H1 (cell line): ENCODE measurements at regions not wholly inside any gene's neighbourhood (a gene's known extent, or its start where the extent isn't known, plus 50 kb on each side); places are given as distances from the start of the nearest gene placed in this dataset.

Experiments used
- CTCF ChIA-PET: fragments of 300-600 bp; sonication (Branson Sonifier 250); formaldehyde crosslinking; loops from one replicate; lab custom pipeline; 2021; ENCODE audit not compliant: partially characterized antibody; lab: Charles Lee
- POLR2A ChIA-PET: fragments of 300-600 bp; sonication (Branson Sonifier 250); formaldehyde crosslinking; loops from one replicate; lab custom pipeline; 2021; ENCODE audit warnings: inconsistent platforms; ENCODE audit not compliant: partially characterized antibody; lab: Charles Lee
- DNase-seq, 2 experiments: peaks; one replicate each; pipeline versions ENCODE4 v3.0.0 to v3.0.0-alpha.2; 2010 to 2022; ENCODE audit warnings: low spot score in 2 of 2, low read depth in 1 of 2, mixed read lengths in 1 of 2
- FAIRE-seq: peaks from 2 replicates; lab custom pipeline; 2011; peaks lifted over from hg19 to GRCh38; lab: Jason Lieb, UNC
- H2AFZ ChIP-seq: 2 replicates; pipeline ENCODE4 v1.8.1; 2012; ENCODE audit warnings: low read length, inconsistent platforms
- H2AK5ac ChIP-seq: 2 replicates; pipeline ENCODE4 v1.6.1; 2013; ENCODE audit warnings: low read depth, low read length
- H2BK120ac ChIP-seq: replicated peaks from 2 replicates; pipeline ENCODE3; 2013; ENCODE audit warnings: low read depth, low read length, inconsistent platforms
- H2BK12ac ChIP-seq: 2 replicates; pipeline ENCODE4 v1.6.1; 2013; ENCODE audit warnings: low read depth, low read length
- H2BK15ac ChIP-seq: 2 replicates; pipeline ENCODE4 v1.6.1; 2013; ENCODE audit warnings: low read length
- H2BK20ac ChIP-seq: 2 replicates; pipeline ENCODE4 v1.6.1; 2013; ENCODE audit warnings: low read length
- H2BK5ac ChIP-seq: 2 replicates; pipeline ENCODE4 v1.6.1; 2013; ENCODE audit warnings: low read depth, low read length
- H3K14ac ChIP-seq: 2 replicates; pipeline ENCODE4 v1.6.1; 2013; ENCODE audit warnings: inconsistent platforms; ENCODE audit not compliant: insufficient read length
- H3K18ac ChIP-seq: 2 replicates; pipeline ENCODE4 v1.6.1; 2013; ENCODE audit warnings: low read length; ENCODE audit errors: extremely low read depth
- H3K23ac ChIP-seq: 2 replicates; pipeline ENCODE4 v1.6.1; 2013; ENCODE audit warnings: inconsistent platforms; ENCODE audit not compliant: insufficient read length
- H3K23me2 ChIP-seq: 2 replicates; pipeline ENCODE4 v1.6.1; 2013; ENCODE audit warnings: low read depth, low read length
- H3K27ac ChIP-seq: 2 replicates; pipeline ENCODE4 v1.6.1; 2011; ENCODE audit warnings: low read depth, low read length, inconsistent platforms
- H3K27me3 ChIP-seq, 4 experiments: replicated peaks in 1 of 4; 1 replicate in 1 of 4; 2 replicates in 3 of 4; pipeline versions ENCODE4 v1.6.1 to v1.8.1; 2011 to 2013; ENCODE audit warnings: low read length in 3 of 4, mild to moderate bottlenecking in 3 of 4, inconsistent platforms in 2 of 4, mixed read lengths in 2 of 4, moderate library complexity in 1 of 4; ENCODE audit not compliant: control insufficient read depth in 3 of 4, insufficient read depth in 3 of 4; ENCODE audit errors: extremely low read depth in 1 of 4
- H3K36me3 ChIP-seq, 4 experiments: 2 replicates each; pipeline versions ENCODE4 v1.6.1 to v1.8.1; 2011 to 2013; ENCODE audit warnings: mild to moderate bottlenecking in 4 of 4, low read length in 3 of 4, moderate library complexity in 2 of 4, control low read depth in 1 of 4, inconsistent platforms in 1 of 4; ENCODE audit not compliant: insufficient read depth in 4 of 4, control insufficient read depth in 2 of 4
- H3K4ac ChIP-seq: replicated peaks from 2 replicates; pipeline ENCODE3; 2013; ENCODE audit warnings: low read length, low read depth, mixed read lengths, inconsistent platforms; ENCODE audit not compliant: insufficient read length
- H3K4me1 ChIP-seq, 4 experiments: replicated peaks in 1 of 4; 1 replicate in 1 of 4; 2 replicates in 3 of 4; pipeline versions ENCODE4 v1.6.1 to v1.8.1; 2011 to 2013; ENCODE audit warnings: low read length in 3 of 4, inconsistent platforms in 2 of 4, mixed read lengths in 1 of 4; ENCODE audit not compliant: insufficient read depth in 4 of 4, control insufficient read depth in 3 of 4
- H3K4me2 ChIP-seq, 2 experiments: 2 replicates each; pipeline versions ENCODE4 v1.6.1 to v1.8.1; 2011 to 2013; ENCODE audit warnings: low read depth in 2 of 2, low read length in 2 of 2, control low read depth in 1 of 2, inconsistent platforms in 1 of 2, mild to moderate bottlenecking in 1 of 2; ENCODE audit not compliant: insufficient read depth in 1 of 2
- H3K4me3 ChIP-seq, 4 experiments: fragments of 200-600, 300-600 bp in 1 of 4; sonication (generic), shearing (Covaris generic), sonication (Bioruptor Twin) in 1 of 4; 2 replicates each; pipeline versions ENCODE4 v1.5.1 to v1.8.1; 2011 to 2016; ENCODE audit warnings: low read length in 4 of 4, low read depth in 3 of 4, control low read depth in 2 of 4, inconsistent platforms in 2 of 4, mild to moderate bottlenecking in 2 of 4, mixed read lengths in 1 of 4, moderate library complexity in 1 of 4; ENCODE audit not compliant: insufficient read depth in 2 of 4; ENCODE audit errors: extremely low read depth in 1 of 4
- H3K56ac ChIP-seq: replicated peaks from 2 replicates; pipeline ENCODE3; 2013; ENCODE audit warnings: low read depth, mild to moderate bottlenecking, mixed read lengths, low read length, inconsistent platforms; ENCODE audit not compliant: insufficient read length
- H3K79me1 ChIP-seq: 2 replicates; pipeline ENCODE4 v1.6.1; 2013; ENCODE audit warnings: low read depth, low read length, control low read depth
- H3K79me2 ChIP-seq, 2 experiments: 2 replicates each; pipeline versions ENCODE4 v1.6.1 to v1.8.1; 2012 to 2013; ENCODE audit warnings: low read length in 2 of 2, mild to moderate bottlenecking in 2 of 2, inconsistent platforms in 1 of 2; ENCODE audit not compliant: insufficient read depth in 2 of 2, control insufficient read depth in 1 of 2
- H3K9ac ChIP-seq, 4 experiments: replicated peaks in 1 of 4; 1 replicate in 1 of 4; 2 replicates in 3 of 4; pipeline versions ENCODE4 v1.6.1 to v1.8.1; 2011 to 2013; ENCODE audit warnings: low read depth in 3 of 4, low read length in 3 of 4, control low read depth in 2 of 4, mild to moderate bottlenecking in 2 of 4, moderate library complexity in 2 of 4, inconsistent platforms in 1 of 4; ENCODE audit errors: extremely low read depth in 1 of 4
- H3K9me3 ChIP-seq, 2 experiments: 2 replicates each; pipeline versions ENCODE4 v1.6.1 to v1.8.1; 2012 to 2013; ENCODE audit warnings: mild to moderate bottlenecking in 2 of 2, moderate library complexity in 2 of 2, control low read depth in 1 of 2, inconsistent platforms in 1 of 2, low read depth in 1 of 2, low read length in 1 of 2, mixed read lengths in 1 of 2; ENCODE audit not compliant: insufficient read depth in 2 of 2
- H4K20me1 ChIP-seq, 2 experiments: replicated peaks in 1 of 2; 2 replicates each; pipeline versions ENCODE3 to v1.8.1; 2011 to 2013; ENCODE audit warnings: inconsistent platforms in 2 of 2, low read length in 2 of 2, mild to moderate bottlenecking in 1 of 2; ENCODE audit not compliant: insufficient read depth in 2 of 2, control insufficient read depth in 1 of 2
- H4K5ac ChIP-seq: 2 replicates; pipeline ENCODE4 v1.6.1; 2013; ENCODE audit warnings: low read length, low read depth, mixed read lengths, inconsistent platforms; ENCODE audit not compliant: insufficient read length
- H4K8ac ChIP-seq: 2 replicates; pipeline ENCODE4 v1.8.0; 2013; ENCODE audit warnings: mild to moderate bottlenecking, moderate library complexity, low read length, inconsistent platforms; ENCODE audit not compliant: insufficient read depth; ENCODE audit errors: extremely low read depth
- H4K91ac ChIP-seq: replicated peaks from 2 replicates; pipeline ENCODE3; 2013; ENCODE audit warnings: low read length, mixed read lengths, inconsistent platforms; ENCODE audit not compliant: insufficient read length
- CHD1 ChIP-seq: IDR thresholded peaks from 2 replicates; pipeline ENCODE4 v1.6.1; 2012; ENCODE audit warnings: low read depth, low read length, improper control_type of control experiment
- CREB1 ChIP-seq: IDR thresholded peaks from 2 replicates; pipeline ENCODE4 v1.6.1; 2012; ENCODE audit warnings: inconsistent platforms
- EP300 ChIP-seq, 2 experiments: IDR thresholded peaks; 1 replicate in 1 of 2; 2 replicates in 1 of 2; pipeline ENCODE4 v1.6.1; 2011 to 2012; ENCODE audit warnings: low read depth in 2 of 2, low read length in 2 of 2, mild to moderate bottlenecking in 2 of 2, borderline replicate concordance in 1 of 2, inconsistent platforms in 1 of 2, moderate library complexity in 1 of 2
- FOSL1 ChIP-seq: IDR thresholded peaks from 2 replicates; pipeline ENCODE4 v1.6.1; 2011; ENCODE audit warnings: mild to moderate bottlenecking, low read depth, low read length, moderate library complexity; ENCODE audit not compliant: insufficient read depth
- JUN ChIP-seq: IDR thresholded peaks from 2 replicates; pipeline ENCODE4 v1.6.1; 2011; ENCODE audit warnings: low read depth, mild to moderate bottlenecking, improper control_type of control experiment, low read length
- KDM1A ChIP-seq: fragments of 200-600, 300-600 bp; sonication (generic); IDR thresholded peaks from 2 replicates; pipeline ENCODE4 v1.7.1; 2016; ENCODE audit warnings: mild to moderate bottlenecking, low read length, borderline replicate concordance
- KDM4A ChIP-seq: IDR thresholded peaks from one replicate; pipeline ENCODE4 v1.7.1; 2012; ENCODE audit warnings: low read depth, mild to moderate bottlenecking, moderate library complexity, low read length, inconsistent platforms; ENCODE audit not compliant: severe bottlenecking
- NRF1 ChIP-seq: IDR thresholded peaks from 2 replicates; pipeline ENCODE4 v1.6.1; 2011; ENCODE audit warnings: mild to moderate bottlenecking, low read depth, low read length, improper control_type of control experiment
- PHF8 ChIP-seq: fragments of 200-600 bp; sonication (generic); conservative IDR thresholded peaks from 2 replicates; pipeline ENCODE4 v1.7.1; 2012; ENCODE audit warnings: low read depth, mild to moderate bottlenecking, inconsistent platforms, low read length, moderate library complexity
- RBBP5 ChIP-seq: IDR thresholded peaks from 2 replicates; pipeline ENCODE4 v1.7.1; 2012; ENCODE audit warnings: low read depth, mild to moderate bottlenecking, inconsistent platforms, low read length, moderate library complexity, borderline replicate concordance
- RFX5 ChIP-seq: IDR thresholded peaks from 2 replicates; pipeline ENCODE4 v1.6.1; 2011; ENCODE audit warnings: low read depth, low read length, improper control_type of control experiment, borderline replicate concordance
- SP2 ChIP-seq: IDR thresholded peaks from 2 replicates; pipeline ENCODE4 v1.6.1; 2012; ENCODE audit warnings: mild to moderate bottlenecking, low read length, inconsistent platforms
- WGBS, 2 experiments: shearing (Covaris generic) in 1 of 2; methylation state at CpG; one replicate each; pipeline versions ENCODE4 v1.1.6 to v1.1.7; 2013 to 2015; ENCODE audit warnings: low lambda C conversion rate in 2 of 2, mixed read lengths in 2 of 2, inconsistent platforms in 1 of 2, low coverage in 1 of 2, missing lambda C conversion rate in 1 of 2; ENCODE audit not compliant: insufficient replicate concordance in 2 of 2, insufficient coverage in 1 of 2, insufficient read length in 1 of 2; ENCODE audit errors: extremely low coverage in 1 of 2, missing lambda C conversion rate in 1 of 2; 5-methylcytosine and 5-hydroxymethylcytosine counted together
- TF ChIP-seq, protein P1 (sequence below): IDR thresholded peaks from 2 replicates; pipeline ENCODE4 v1.6.1; 2012; ENCODE audit warnings: inconsistent platforms
- TF ChIP-seq, protein P2 (sequence below): IDR thresholded peaks from 2 replicates; pipeline ENCODE4 v1.6.1; 2011; ENCODE audit warnings: low read length, improper control_type of control experiment

DNA sequence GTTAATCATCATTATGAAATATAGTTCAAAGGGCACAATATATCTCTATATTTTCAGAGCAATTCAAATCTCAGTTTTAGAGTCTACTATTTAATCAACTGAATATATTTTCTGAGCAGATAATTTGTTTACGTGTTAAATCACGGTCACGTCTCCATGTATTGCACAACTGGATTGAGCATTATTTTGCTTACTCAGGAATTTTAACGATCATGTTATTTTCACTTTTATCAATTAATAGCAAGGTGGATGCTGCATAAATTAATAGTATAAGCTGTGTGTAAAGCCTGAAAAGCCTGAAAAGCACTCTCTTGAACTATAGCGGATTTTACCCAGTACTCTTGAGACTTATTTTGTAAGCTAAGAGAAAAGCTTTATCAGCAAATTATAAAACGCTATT, 374.9 kb downstream of the MAGEB5 start:
- H3K23me2 ChIP-seq = no peaks in the 10 kb centered on the region
- H2BK120ac ChIP-seq = no peak overlapping the region
- POLR2A ChIA-PET = no interaction called here
- no peak overlapping the region for H3K27ac ChIP-seq
- H2BK5ac ChIP-seq = no peak overlapping the region
- no peaks in the 10 kb centered on the region for H3K36me3 ChIP-seq
- no peak overlapping the region for H2AK5ac ChIP-seq
- no peaks in the 10 kb centered on the region for H3K27me3 ChIP-seq
- no peak overlapping the region for H3K18ac ChIP-seq
- no peak overlapping the region for H3K4me3 ChIP-seq
- no peak overlapping the region for H2BK12ac ChIP-seq
- no peak overlapping the region for H3K9ac ChIP-seq
- H3K23ac ChIP-seq = no peak overlapping the region
- no peak overlapping the region for H3K4ac ChIP-seq
- H4K20me1 ChIP-seq = no peaks in the 10 kb centered on the region
- H3K56ac ChIP-seq = no peak overlapping the region
- no peak overlapping the region for H4K8ac ChIP-seq
- FAIRE-seq (no peak), DNase-seq (no peak)
- H4K91ac ChIP-seq = no peak overlapping the region
- H3K9me3 ChIP-seq = no peaks in the 10 kb centered on the region
- no peak overlapping the region for H2AFZ ChIP-seq
- no peaks in the 10 kb centered on the region for H3K4me1 ChIP-seq
- H2BK20ac ChIP-seq = no peak overlapping the region
- CTCF ChIA-PET = no interaction called here
- no peak overlapping the region for H4K5ac ChIP-seq
- no peaks in the 10 kb centered on the region for H3K79me2 ChIP-seq
- H2BK15ac ChIP-seq = no peak overlapping the region
- WGBS, 2 experiments = 95% methylated on average over 6 of the region's 6 CpGs; no CpG with 5 or more reads in 1 of the 2 experiments
- no peak overlapping the region for H3K14ac ChIP-seq
- H3K4me2 ChIP-seq = no peak overlapping the region
- no peaks in the 10 kb centered on the region for H3K79me1 ChIP-seq
- TF ChIP-seq CHD1 (no peak), RFX5 (no peak), FOSL1 (no peak), KDM4A (no peak), NRF1 (no peak), RBBP5 (no peak), SP2 (no peak), JUN (no peak), PHF8 (no peak), KDM1A (no peak), EP300 (IDR thresholded peaks at IDR 0.05; ENCODE audit: borderline replicate concordance in 1 of 2, low read depth in 2 of 2, low read length in 2 of 2) (no peak), CREB1 (no peak)
- TF ChIP-seq, protein P1, sequence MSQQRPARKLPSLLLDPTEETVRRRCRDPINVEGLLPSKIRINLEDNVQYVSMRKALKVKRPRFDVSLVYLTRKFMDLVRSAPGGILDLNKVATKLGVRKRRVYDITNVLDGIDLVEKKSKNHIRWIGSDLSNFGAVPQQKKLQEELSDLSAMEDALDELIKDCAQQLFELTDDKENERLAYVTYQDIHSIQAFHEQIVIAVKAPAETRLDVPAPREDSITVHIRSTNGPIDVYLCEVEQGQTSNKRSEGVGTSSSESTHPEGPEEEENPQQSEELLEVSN = no peak
- TF ChIP-seq, protein P2, sequence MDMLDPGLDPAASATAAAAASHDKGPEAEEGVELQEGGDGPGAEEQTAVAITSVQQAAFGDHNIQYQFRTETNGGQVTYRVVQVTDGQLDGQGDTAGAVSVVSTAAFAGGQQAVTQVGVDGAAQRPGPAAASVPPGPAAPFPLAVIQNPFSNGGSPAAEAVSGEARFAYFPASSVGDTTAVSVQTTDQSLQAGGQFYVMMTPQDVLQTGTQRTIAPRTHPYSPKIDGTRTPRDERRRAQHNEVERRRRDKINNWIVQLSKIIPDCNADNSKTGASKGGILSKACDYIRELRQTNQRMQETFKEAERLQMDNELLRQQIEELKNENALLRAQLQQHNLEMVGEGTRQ = no peak
